Keratinocyte (primary cell): ENCODE measurements at regions not wholly inside any gene's neighbourhood (a gene's known extent, or its start where the extent isn't known, plus 50 kb on each side); places are given as distances from the start of the nearest gene placed in this dataset.
A peak's percentile ranks its signal among the peaks of the same experiment; 100 is the strongest.

Experiments
- DNase-seq: peaks from one replicate; pipeline ENCODE4 v3.0.0-alpha.2; 2011; ENCODE audit warnings: low read depth, missing footprints, low spot score
- FAIRE-seq: peaks from 2 replicates; lab custom pipeline; 2011; peaks lifted over from hg19 to GRCh38; lab: Jason Lieb, UNC
- H2AFZ ChIP-seq: 2 replicates; pipeline ENCODE4 v1.6.0; 2012; ENCODE audit warnings: low read length, control low read depth, inconsistent platforms; ENCODE audit not compliant: control insufficient read depth
- H3K27ac ChIP-seq: 2 replicates; pipeline ENCODE4 v1.5.1; 2011; ENCODE audit warnings: low read length; ENCODE audit not compliant: control insufficient read depth, insufficient read depth
- H3K27me3 ChIP-seq: 3 replicates; pipeline ENCODE4 v1.6.0; 2011; ENCODE audit warnings: low read length; ENCODE audit not compliant: control insufficient read depth, insufficient read depth; ENCODE audit errors: extremely low read depth
- H3K36me3 ChIP-seq, 2 experiments: 2 replicates in 1 of 2; 3 replicates in 1 of 2; pipeline ENCODE4 v1.5.1; 2011; ENCODE audit warnings: low read length in 2 of 2, mild to moderate bottlenecking in 1 of 2; ENCODE audit not compliant: control insufficient read depth in 2 of 2, insufficient read depth in 2 of 2; ENCODE audit errors: extremely low read depth in 1 of 2
- H3K4me1 ChIP-seq: 3 replicates; pipeline ENCODE4 v1.5.1; 2011; ENCODE audit warnings: low read length; ENCODE audit not compliant: control insufficient read depth, insufficient read depth; ENCODE audit errors: extremely low read depth
- H3K4me2 ChIP-seq: 3 replicates; pipeline ENCODE4 v1.6.0; 2011; ENCODE audit warnings: low read depth, low read length; ENCODE audit not compliant: control insufficient read depth, insufficient read depth; ENCODE audit errors: extremely low read depth
- H3K4me3 ChIP-seq, 3 experiments: fragments of 200-600 bp in 1 of 3; sonication (generic) in 1 of 3; 2 replicates in 2 of 3; 3 replicates in 1 of 3; pipeline ENCODE4 v1.5.1; 2011 to 2016; ENCODE audit warnings: low read length in 3 of 3, mild to moderate bottlenecking in 3 of 3, control low read depth in 2 of 3, inconsistent platforms in 1 of 3, low read depth in 1 of 3, mixed read lengths in 1 of 3, mixed run types in 1 of 3, moderate library complexity in 1 of 3; ENCODE audit not compliant: control insufficient read depth in 2 of 3, insufficient read depth in 2 of 3; ENCODE audit errors: extremely low read depth in 1 of 3
- H3K79me2 ChIP-seq: 2 replicates; pipeline ENCODE4 v1.6.0; 2012; ENCODE audit warnings: low read length; ENCODE audit not compliant: control insufficient read depth, insufficient read depth
- H3K9ac ChIP-seq: 3 replicates; pipeline ENCODE4 v1.6.0; 2011; ENCODE audit warnings: low read length; ENCODE audit not compliant: control insufficient read depth, insufficient read depth; ENCODE audit errors: extremely low read depth
- H3K9me1 ChIP-seq: 3 replicates; pipeline ENCODE4 v1.6.0; 2011; ENCODE audit warnings: low read length; ENCODE audit not compliant: control insufficient read depth, insufficient read depth; ENCODE audit errors: extremely low read depth
- H3K9me3 ChIP-seq: 2 replicates; pipeline ENCODE4 v1.5.1; 2012; ENCODE audit warnings: low read depth, low read length; ENCODE audit not compliant: control insufficient read depth
- H4K20me1 ChIP-seq: 3 replicates; pipeline ENCODE4 v1.6.0; 2011; ENCODE audit warnings: low read length; ENCODE audit not compliant: control insufficient read depth, insufficient read depth; ENCODE audit errors: extremely low read depth
- CTCF ChIP-seq, 3 experiments: IDR thresholded peaks in 1 of 3; conservative IDR thresholded peaks in 1 of 3; optimal IDR thresholded peaks in 1 of 3; 2 replicates in 2 of 3; 3 replicates in 1 of 3; pipeline versions ENCODE3 to v1.5.1; 2011; ENCODE audit warnings: low read length in 3 of 3, mild to moderate bottlenecking in 3 of 3, moderate library complexity in 2 of 3, control low read depth in 1 of 3, inconsistent platforms in 1 of 3; ENCODE audit not compliant: insufficient read depth in 2 of 3; ENCODE audit errors: extremely low read depth in 1 of 3
- EZH2 ChIP-seq: IDR thresholded peaks from one replicate; pipeline ENCODE4 v1.6.1; 2012; ENCODE audit warnings: inconsistent platforms, mild to moderate bottlenecking, low read length, moderate library complexity
- dilution Hi-C: fragments of 300-500 bp; cut with MboI; formaldehyde crosslinking; loops from one replicate; pipeline ENCODE4 v1.7.0; 2020; ENCODE audit warnings: low sequenced_read_pairs; ENCODE audit not compliant: extremely low pct_ligation_motif_present

- TF ChIP-seq CTCF (optimal IDR thresholded peaks at IDR 0.05 in 1 of 3, IDR thresholded peaks at IDR 0.05 in 1 of 3, conservative IDR thresholded peaks at IDR 0.05 in 1 of 3; ENCODE audit: extremely low read depth in 1 of 3, insufficient read depth in 2 of 3, low read length in 3 of 3): no peak
- no peak for TF ChIP-seq EZH2
- no peaks in the 10 kb centered on the region for H3K79me2 ChIP-seq
- FAIRE-seq (peak; percentile 81), DNase-seq (no peak)
- H3K27me3 ChIP-seq: no peaks in the 10 kb centered on the region
- dilution Hi-C loops: no loop called here
- no peaks in the 10 kb centered on the region for H3K9me1 ChIP-seq
- H2AFZ ChIP-seq: peak overlapping the region; percentile 5
- H3K4me1 ChIP-seq: peaks cover 17% of the 10 kb centered on the region
- no peak overlapping the region for H3K4me3 ChIP-seq
- H4K20me1 ChIP-seq: no peaks in the 10 kb centered on the region
- no peak overlapping the region for H3K9ac ChIP-seq
- no peak overlapping the region for H3K27ac ChIP-seq
- no peaks in the 10 kb centered on the region for H3K9me3 ChIP-seq
- H3K4me2 ChIP-seq: no peak overlapping the region
- no peaks in the 10 kb centered on the region for H3K36me3 ChIP-seq
Measured at GRCh38 chr15:70203981-70204560, 106.4 kb upstream of the TLE3 start.

GRCh38 chr15:70202756-70203155, 105.0 kb upstream of the TLE3 start:
- Histone ChIP-seq H4K20me1 (no peaks in the 10 kb centered on the region), H3K9ac (no peak overlapping the region), H2AFZ (no peak overlapping the region), H3K36me3 (no peaks in the 10 kb centered on the region), H3K4me2 (no peak overlapping the region), H3K27ac (no peak overlapping the region), H3K9me1 (no peaks in the 10 kb centered on the region), H3K4me1 (peaks cover 30% of the 10 kb centered on the region), H3K27me3 (no peaks in the 10 kb centered on the region), H3K4me3 (no peak overlapping the region), H3K9me3 (no peaks in the 10 kb centered on the region), H3K79me2 (no peaks in the 10 kb centered on the region)
- dilution Hi-C loops: no loop called here
- DNase-seq (no peak), FAIRE-seq (no peak)
- TF ChIP-seq EZH2 (no peak), CTCF (optimal IDR thresholded peaks at IDR 0.05 in 1 of 3, IDR thresholded peaks at IDR 0.05 in 1 of 3, conservative IDR thresholded peaks at IDR 0.05 in 1 of 3; ENCODE audit: extremely low read depth in 1 of 3, insufficient read depth in 2 of 3, low read length in 3 of 3) (no peak)
